ENCODE measurements at regions not wholly inside any gene's neighbourhood (a gene's known extent, or its start where the extent isn't known, plus 50 kb on each side); places are given as distances from the start of the nearest gene placed in this dataset.

DNA sequence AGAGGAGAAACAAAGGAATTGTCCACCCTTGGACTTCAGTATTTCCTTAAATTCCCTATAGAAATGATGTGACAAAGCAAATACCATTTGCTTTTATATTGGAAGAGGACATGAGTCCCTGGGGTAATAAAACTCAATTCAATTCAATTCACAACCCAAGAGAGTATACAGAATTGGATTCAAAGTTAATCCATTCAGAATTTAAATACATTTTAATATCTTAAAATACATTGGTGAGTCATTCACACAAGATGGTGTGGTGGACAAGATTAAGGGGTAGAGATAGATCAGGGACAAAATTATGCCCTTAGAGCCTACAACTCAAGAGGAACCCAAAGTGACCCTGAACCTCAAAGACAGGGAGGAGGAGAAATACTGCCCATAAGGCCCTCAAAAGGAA is 495.0 kb upstream of the TMPO start:
- TF ChIP-seq CTCF (IDR thresholded peaks at IDR 0.05; ENCODE audit: borderline replicate concordance, insufficient read depth, low read depth, low read length), result no peak

DNA sequence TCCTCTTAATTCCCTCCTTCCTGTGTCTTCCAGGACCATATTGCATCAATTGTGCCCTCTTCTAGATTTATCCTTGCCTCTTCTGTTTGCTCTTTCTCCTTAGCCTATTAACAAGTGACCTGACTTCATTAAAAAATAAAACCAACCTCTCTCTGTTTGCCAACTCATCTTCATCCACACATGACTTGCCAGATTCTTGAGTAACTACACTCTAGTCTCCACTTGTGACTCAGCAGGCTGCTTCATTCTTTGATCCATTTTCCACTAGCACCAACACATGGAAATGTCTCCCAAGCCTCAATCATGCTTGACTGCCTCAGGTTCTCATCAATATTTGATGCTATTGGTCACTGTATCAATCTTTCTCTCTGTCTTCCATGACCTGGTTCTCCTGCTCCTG is 492.4 kb upstream of the TMPO start:
- no peak for TF ChIP-seq CTCF (IDR thresholded peaks at IDR 0.05; ENCODE audit: borderline replicate concordance, insufficient read depth, low read depth, low read length)

More for the DNA sequence above, 495.0 kb upstream of the TMPO start:
- H3K4me3 ChIP-seq (ENCODE audit: low read depth, low read length), result no peak overlapping the region

GRCh38 chr12:98037401-98038140 is 477.8 kb upstream of the TMPO start:
- TF ChIP-seq CTCF (IDR thresholded peaks at IDR 0.05; ENCODE audit: borderline replicate concordance, insufficient read depth, low read depth, low read length), result no peak
- H3K4me3 ChIP-seq (ENCODE audit: low read depth, low read length), result no peak overlapping the region

More for the DNA sequence above, 492.4 kb upstream of the TMPO start:
- no peak overlapping the region for H3K4me3 ChIP-seq (ENCODE audit: low read depth, low read length)

DNA sequence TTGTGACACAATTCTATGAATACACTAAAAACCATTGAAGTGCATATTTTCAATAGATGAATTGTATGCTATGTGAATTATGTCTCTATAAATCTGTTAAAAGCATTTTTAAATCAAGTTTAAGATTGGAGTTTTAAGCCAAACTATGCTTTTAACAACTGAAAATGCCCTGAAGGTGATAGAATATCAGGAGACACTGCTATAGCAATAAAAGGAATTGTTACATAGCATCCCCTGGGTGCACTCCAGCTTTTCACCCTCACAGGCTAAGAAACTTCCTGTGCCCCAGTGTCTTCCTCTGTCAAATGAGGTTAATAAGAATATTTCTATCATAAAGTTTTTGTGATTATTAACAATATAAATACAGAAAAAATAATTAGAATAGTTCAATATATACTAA is 472.7 kb upstream of the TMPO start:
- H3K4me3 ChIP-seq (ENCODE audit: low read depth, low read length), result no peak overlapping the region
- no peak for TF ChIP-seq CTCF (IDR thresholded peaks at IDR 0.05; ENCODE audit: borderline replicate concordance, insufficient read depth, low read depth, low read length)

- TF ChIP-seq CTCF (IDR thresholded peaks at IDR 0.05; ENCODE audit: borderline replicate concordance, insufficient read depth, low read depth, low read length), result no peak
- no peak overlapping the region for H3K4me3 ChIP-seq (ENCODE audit: low read depth, low read length)
Measured at GRCh38 chr12:98045395-98045794, 470.0 kb upstream of the TMPO start.

- H3K4me3 ChIP-seq (ENCODE audit: low read depth, low read length), result no peak overlapping the region
- no peak for TF ChIP-seq CTCF (IDR thresholded peaks at IDR 0.05; ENCODE audit: borderline replicate concordance, insufficient read depth, low read depth, low read length)
Measured at GRCh38 chr12:98048326-98048725, 467.1 kb upstream of the TMPO start.

GRCh38 chr12:98053202-98053601 is 462.2 kb upstream of the TMPO start:
- no peak overlapping the region for H3K4me3 ChIP-seq (ENCODE audit: low read depth, low read length)
- TF ChIP-seq CTCF (IDR thresholded peaks at IDR 0.05; ENCODE audit: borderline replicate concordance, insufficient read depth, low read depth, low read length), result no peak

Data from GM12875 (cell line).